ENCODE measurements at regions not wholly inside any gene's neighbourhood (a gene's known extent, or its start where the extent isn't known, plus 50 kb on each side); places are given as distances from the start of the nearest gene placed in this dataset.

GRCh38 chr3:5580826-5581225, 393.3 kb downstream of the EDEM1 start:
- H3K27me3 ChIP-seq (ENCODE audit: insufficient read depth, low read length, poor library complexity) = no peaks in the 10 kb centered on the region
- no peaks in the 10 kb centered on the region for H3K79me2 ChIP-seq (ENCODE audit: insufficient read depth, low read length)
- no peaks in the 10 kb centered on the region for H3K4me1 ChIP-seq (ENCODE audit: insufficient read depth, low read length)
- H3K9ac ChIP-seq (ENCODE audit: low read depth, low read length) = no peak overlapping the region
- no peak overlapping the region for H3K27ac ChIP-seq (ENCODE audit: low read length)
- no peak for DNase-seq
- H4K20me1 ChIP-seq (ENCODE audit: insufficient read depth, low read length) = no peaks in the 10 kb centered on the region
- no peak overlapping the region for H3K4me3 ChIP-seq (ENCODE audit: low read depth in 1 of 2, low read length in 2 of 2)
- no peak for ATAC-seq (ENCODE audit: insufficient read depth, low read depth)
- no peak overlapping the region for H2AFZ ChIP-seq (ENCODE audit: low read depth, low read length)
- H3K4me2 ChIP-seq (ENCODE audit: insufficient read depth, low read length) = no peak overlapping the region
- H3K36me3 ChIP-seq (ENCODE audit: insufficient read depth, low read length) = no peaks in the 10 kb centered on the region
- H3K9me3 ChIP-seq (ENCODE audit: insufficient read depth, low read length, severe bottlenecking) = no peaks in the 10 kb centered on the region
- no peak for TF ChIP-seq CTCF (IDR thresholded peaks at IDR 0.05; ENCODE audit: borderline replicate concordance, extremely low read depth, low read length, poor library complexity, severe bottlenecking)
- no peak for TF ChIP-seq EZH2 (IDR thresholded peaks at IDR 0.05; ENCODE audit: borderline replicate concordance, low read depth, low read length, severe bottlenecking)

GRCh38 chr3:5581743-5582142, 394.2 kb downstream of the EDEM1 start:
- Histone ChIP-seq H3K79me2 (ENCODE audit: insufficient read depth, low read length) (no peaks in the 10 kb centered on the region), H4K20me1 (ENCODE audit: insufficient read depth, low read length) (no peaks in the 10 kb centered on the region), H3K9ac (ENCODE audit: low read depth, low read length) (no peak overlapping the region), H3K36me3 (ENCODE audit: insufficient read depth, low read length) (no peaks in the 10 kb centered on the region), H3K4me1 (ENCODE audit: insufficient read depth, low read length) (no peaks in the 10 kb centered on the region), H3K27ac (ENCODE audit: low read length) (no peak overlapping the region), H3K4me3 (ENCODE audit: low read depth in 1 of 2, low read length in 2 of 2) (no peak overlapping the region), H3K27me3 (ENCODE audit: insufficient read depth, low read length, poor library complexity) (no peaks in the 10 kb centered on the region), H3K4me2 (ENCODE audit: insufficient read depth, low read length) (no peak overlapping the region), H2AFZ (ENCODE audit: low read depth, low read length) (no peak overlapping the region), H3K9me3 (ENCODE audit: insufficient read depth, low read length, severe bottlenecking) (no peaks in the 10 kb centered on the region)
- DNase-seq = no peak
- ATAC-seq (ENCODE audit: insufficient read depth, low read depth) = no peak
- no peak for TF ChIP-seq EZH2 (IDR thresholded peaks at IDR 0.05; ENCODE audit: borderline replicate concordance, low read depth, low read length, severe bottlenecking)
- TF ChIP-seq CTCF (IDR thresholded peaks at IDR 0.05; ENCODE audit: borderline replicate concordance, extremely low read depth, low read length, poor library complexity, severe bottlenecking) = no peak

- H3K79me2 ChIP-seq (ENCODE audit: insufficient read depth, low read length) = no peaks in the 10 kb centered on the region
- no peak overlapping the region for H3K4me2 ChIP-seq (ENCODE audit: insufficient read depth, low read length)
- no peak for TF ChIP-seq CTCF (IDR thresholded peaks at IDR 0.05; ENCODE audit: borderline replicate concordance, extremely low read depth, low read length, poor library complexity, severe bottlenecking)
- TF ChIP-seq EZH2 (IDR thresholded peaks at IDR 0.05; ENCODE audit: borderline replicate concordance, low read depth, low read length, severe bottlenecking) = no peak
- DNase-seq = no peak
- H4K20me1 ChIP-seq (ENCODE audit: insufficient read depth, low read length) = no peaks in the 10 kb centered on the region
- no peaks in the 10 kb centered on the region for H3K4me1 ChIP-seq (ENCODE audit: insufficient read depth, low read length)
- no peak overlapping the region for H3K9ac ChIP-seq (ENCODE audit: low read depth, low read length)
- no peak for ATAC-seq (ENCODE audit: insufficient read depth, low read depth)
- H2AFZ ChIP-seq (ENCODE audit: low read depth, low read length) = no peak overlapping the region
- H3K4me3 ChIP-seq (ENCODE audit: low read depth in 1 of 2, low read length in 2 of 2) = no peak overlapping the region
- no peaks in the 10 kb centered on the region for H3K9me3 ChIP-seq (ENCODE audit: insufficient read depth, low read length, severe bottlenecking)
- no peak overlapping the region for H3K27ac ChIP-seq (ENCODE audit: low read length)
- H3K27me3 ChIP-seq (ENCODE audit: insufficient read depth, low read length, poor library complexity) = no peaks in the 10 kb centered on the region
- no peaks in the 10 kb centered on the region for H3K36me3 ChIP-seq (ENCODE audit: insufficient read depth, low read length)
These were observed 396.4 kb downstream of the EDEM1 start for GRCh38 chr3:5583920-5584319.

GRCh38 chr3:5585085-5585484, 397.6 kb downstream of the EDEM1 start:
- no peaks in the 10 kb centered on the region for H3K79me2 ChIP-seq (ENCODE audit: insufficient read depth, low read length)
- no peak for TF ChIP-seq EZH2 (IDR thresholded peaks at IDR 0.05; ENCODE audit: borderline replicate concordance, low read depth, low read length, severe bottlenecking)
- no peak for TF ChIP-seq CTCF (IDR thresholded peaks at IDR 0.05; ENCODE audit: borderline replicate concordance, extremely low read depth, low read length, poor library complexity, severe bottlenecking)
- H3K9ac ChIP-seq (ENCODE audit: low read depth, low read length) = no peak overlapping the region
- H4K20me1 ChIP-seq (ENCODE audit: insufficient read depth, low read length) = no peaks in the 10 kb centered on the region
- no peak overlapping the region for H2AFZ ChIP-seq (ENCODE audit: low read depth, low read length)
- no peak overlapping the region for H3K4me2 ChIP-seq (ENCODE audit: insufficient read depth, low read length)
- H3K4me1 ChIP-seq (ENCODE audit: insufficient read depth, low read length) = no peaks in the 10 kb centered on the region
- no peak for ATAC-seq (ENCODE audit: insufficient read depth, low read depth)
- no peaks in the 10 kb centered on the region for H3K27me3 ChIP-seq (ENCODE audit: insufficient read depth, low read length, poor library complexity)
- no peaks in the 10 kb centered on the region for H3K9me3 ChIP-seq (ENCODE audit: insufficient read depth, low read length, severe bottlenecking)
- H3K36me3 ChIP-seq (ENCODE audit: insufficient read depth, low read length) = no peaks in the 10 kb centered on the region
- no peak overlapping the region for H3K4me3 ChIP-seq (ENCODE audit: low read depth in 1 of 2, low read length in 2 of 2)
- DNase-seq = no peak
- no peak overlapping the region for H3K27ac ChIP-seq (ENCODE audit: low read length)

Measured in DND-41 (cell line).